Astrocyte of the cerebellum (primary cell): ENCODE measurements at regions not wholly inside any gene's neighbourhood (a gene's known extent, or its start where the extent isn't known, plus 50 kb on each side); places are given as distances from the start of the nearest gene placed in this dataset.

ENCODE experiments used
- DNase-seq: peaks from one replicate; pipeline ENCODE4 v3.0.0-alpha.2; 2011; ENCODE audit warnings: low read depth
- H3K4me3 ChIP-seq: 2 replicates; pipeline ENCODE4 v1.5.1; 2011; ENCODE audit warnings: mild to moderate bottlenecking, low read depth, low read length, moderate library complexity
- in situ Hi-C: cut with HindIII; loops from 2 replicates; pipeline ENCODE4 v1.10.0; 2017; ENCODE audit warnings: low sequenced_read_pairs
- TF ChIP-seq, protein P1 (sequence below): IDR thresholded peaks from 2 replicates; pipeline ENCODE4 v1.5.1; 2012; ENCODE audit warnings: low read length, low read depth, moderate library complexity, mild to moderate bottlenecking; ENCODE audit errors: missing control alignments

DNA sequence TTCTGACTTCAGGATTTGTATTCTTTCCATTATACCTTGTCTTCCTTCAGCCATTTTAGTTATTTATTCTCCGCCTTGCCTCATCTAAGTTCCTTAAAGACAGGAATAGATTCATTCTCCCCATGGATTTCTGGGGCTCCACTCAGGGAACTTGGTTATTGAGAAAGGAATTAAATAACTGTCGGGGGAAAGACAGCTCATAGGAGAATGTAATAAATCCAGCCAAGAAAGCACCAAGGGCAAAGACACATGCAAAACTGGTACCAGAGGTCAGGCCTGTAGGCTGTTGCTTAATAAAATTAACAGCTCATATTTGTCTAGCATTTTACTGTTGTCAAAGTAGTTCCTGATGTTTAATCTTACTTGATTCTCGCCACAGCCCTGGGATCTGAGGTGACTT lies 357.2 kb downstream of the TMEM38B start:
- in situ Hi-C loops = no loop called here
- no peak for DNase-seq
- H3K4me3 ChIP-seq = no peak overlapping the region
- TF ChIP-seq, protein P1, sequence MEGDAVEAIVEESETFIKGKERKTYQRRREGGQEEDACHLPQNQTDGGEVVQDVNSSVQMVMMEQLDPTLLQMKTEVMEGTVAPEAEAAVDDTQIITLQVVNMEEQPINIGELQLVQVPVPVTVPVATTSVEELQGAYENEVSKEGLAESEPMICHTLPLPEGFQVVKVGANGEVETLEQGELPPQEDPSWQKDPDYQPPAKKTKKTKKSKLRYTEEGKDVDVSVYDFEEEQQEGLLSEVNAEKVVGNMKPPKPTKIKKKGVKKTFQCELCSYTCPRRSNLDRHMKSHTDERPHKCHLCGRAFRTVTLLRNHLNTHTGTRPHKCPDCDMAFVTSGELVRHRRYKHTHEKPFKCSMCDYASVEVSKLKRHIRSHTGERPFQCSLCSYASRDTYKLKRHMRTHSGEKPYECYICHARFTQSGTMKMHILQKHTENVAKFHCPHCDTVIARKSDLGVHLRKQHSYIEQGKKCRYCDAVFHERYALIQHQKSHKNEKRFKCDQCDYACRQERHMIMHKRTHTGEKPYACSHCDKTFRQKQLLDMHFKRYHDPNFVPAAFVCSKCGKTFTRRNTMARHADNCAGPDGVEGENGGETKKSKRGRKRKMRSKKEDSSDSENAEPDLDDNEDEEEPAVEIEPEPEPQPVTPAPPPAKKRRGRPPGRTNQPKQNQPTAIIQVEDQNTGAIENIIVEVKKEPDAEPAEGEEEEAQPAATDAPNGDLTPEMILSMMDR = no peak

DNA sequence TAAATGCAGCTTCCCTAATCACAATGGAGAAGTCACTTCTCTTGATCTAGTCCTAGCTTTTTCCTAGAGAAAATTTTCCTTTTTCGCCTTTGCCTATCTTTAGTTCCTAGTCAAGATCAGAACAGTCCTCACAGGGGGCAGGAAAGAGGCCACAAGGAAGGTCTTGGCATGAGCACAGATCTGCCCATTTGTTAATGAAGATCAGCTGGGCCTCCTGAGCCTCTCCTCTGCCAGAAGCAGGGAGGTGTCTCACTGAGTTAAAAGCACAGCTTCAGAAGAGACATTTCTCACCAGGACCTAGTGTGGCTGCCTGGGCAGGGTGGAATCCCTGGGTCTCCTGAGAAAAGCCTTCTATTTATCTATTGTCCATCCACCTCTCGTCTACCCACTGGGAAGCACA lies 357.8 kb downstream of the TMEM38B start:
- no peak overlapping the region for H3K4me3 ChIP-seq
- TF ChIP-seq, protein P1 = no peak
- in situ Hi-C loops = no loop called here
- DNase-seq = no peak

DNA sequence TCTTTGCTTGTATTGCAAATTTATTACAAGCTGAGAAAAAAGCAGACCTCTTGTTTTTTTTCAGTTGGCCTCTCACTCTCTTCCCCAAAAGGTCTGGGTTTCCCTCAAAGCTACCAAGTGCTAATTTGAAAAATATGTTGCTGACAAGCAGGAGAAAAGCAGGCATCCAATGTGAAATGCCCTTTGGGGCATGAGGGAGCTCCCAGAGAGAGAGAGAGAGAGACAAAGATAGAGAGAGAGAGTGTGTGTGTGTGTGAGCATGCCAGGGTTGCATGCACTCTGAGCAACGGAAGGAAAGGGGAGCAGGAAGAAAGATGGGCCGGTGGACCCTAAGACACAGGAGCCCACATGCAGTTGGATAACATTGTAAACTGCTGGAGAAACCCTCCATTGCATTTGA lies 358.4 kb downstream of the TMEM38B start:
- TF ChIP-seq, protein P1 = no peak
- DNase-seq = no peak
- no peak overlapping the region for H3K4me3 ChIP-seq
- in situ Hi-C loops = no loop called here

DNA sequence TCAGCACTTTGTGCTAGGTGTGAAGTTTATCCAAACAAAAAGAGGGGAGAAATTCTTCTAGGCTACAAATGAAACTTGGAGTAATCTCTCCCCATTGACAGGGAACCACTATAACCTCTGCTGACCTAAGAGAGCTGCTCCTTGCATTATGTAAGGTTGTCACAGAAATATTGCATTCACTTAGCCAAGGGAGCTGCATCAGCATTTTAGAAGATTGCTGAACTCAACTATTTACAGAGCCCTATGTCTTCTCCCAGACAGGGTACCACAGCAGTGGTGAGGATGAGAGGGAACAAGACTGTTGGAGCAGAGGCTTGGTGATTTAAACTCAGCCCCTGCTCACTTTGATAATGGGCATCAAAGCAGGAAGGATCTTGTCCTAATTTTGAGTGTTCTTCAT lies 362.0 kb downstream of the TMEM38B start:
- TF ChIP-seq, protein P1 = no peak
- H3K4me3 ChIP-seq = no peak overlapping the region
- in situ Hi-C loops = no loop called here
- no peak for DNase-seq

DNA sequence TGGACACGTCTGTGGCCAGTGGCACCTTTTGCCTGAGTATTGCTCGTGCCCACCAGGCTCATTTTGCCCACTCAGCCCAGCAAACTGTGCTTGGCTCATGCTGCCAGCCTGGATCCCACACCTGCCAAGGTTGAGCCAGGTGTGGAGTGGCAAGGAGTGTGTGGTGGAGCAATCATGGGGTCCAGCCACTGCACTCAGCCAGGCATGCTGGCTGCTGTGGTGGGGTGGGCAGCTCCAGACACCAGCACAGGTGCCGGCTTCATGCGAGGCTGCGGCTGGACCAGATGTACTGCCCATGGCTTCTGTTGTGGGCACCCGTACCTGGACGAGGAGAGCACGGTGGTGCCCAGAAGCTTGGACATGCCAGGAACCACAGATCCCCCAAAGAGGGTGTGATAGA lies 364.1 kb downstream of the TMEM38B start:
- DNase-seq = no peak
- H3K4me3 ChIP-seq = no peak overlapping the region
- in situ Hi-C loops = no loop called here
- TF ChIP-seq, protein P1 = no peak

DNA sequence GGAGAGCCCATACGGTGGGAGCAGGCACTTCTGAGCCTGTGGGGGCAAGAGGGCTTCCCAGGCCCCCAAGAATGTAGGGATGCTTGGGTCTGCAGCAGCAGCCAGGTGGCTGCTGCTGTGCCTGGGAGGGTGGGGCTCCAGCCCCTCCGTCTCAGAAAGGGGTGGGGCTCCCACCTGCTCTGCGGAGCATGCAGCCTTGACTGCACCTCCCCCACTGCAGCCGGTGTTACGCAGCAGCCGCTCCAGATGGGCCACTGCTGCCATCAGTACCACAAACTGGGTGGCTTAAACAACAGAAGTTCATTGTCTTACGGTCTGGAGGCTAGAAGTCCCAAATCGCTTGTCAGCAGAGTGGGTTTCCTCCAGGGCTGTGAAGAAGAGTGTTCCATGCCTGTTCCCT lies 365.5 kb downstream of the TMEM38B start:
- no peak overlapping the region for H3K4me3 ChIP-seq
- in situ Hi-C loops = no loop called here
- TF ChIP-seq, protein P1 = no peak
- no peak for DNase-seq

DNA sequence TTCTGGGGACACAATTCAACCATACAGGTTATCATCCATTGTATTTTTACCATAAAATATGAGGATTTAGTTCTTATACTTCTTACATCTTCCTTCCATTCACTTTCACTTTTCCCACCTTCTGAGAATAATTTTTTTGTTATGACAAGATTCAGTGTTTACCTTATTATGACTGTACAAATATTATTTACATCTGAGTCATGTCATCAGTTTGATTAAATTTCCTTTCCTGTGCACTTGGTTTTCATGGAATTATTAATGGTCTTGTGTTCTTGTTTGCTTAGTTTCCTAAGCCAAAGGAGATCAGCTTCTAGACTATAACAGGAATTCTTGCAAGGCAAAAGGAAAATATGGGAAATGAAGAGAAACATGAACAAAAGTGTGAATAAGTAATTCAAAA lies 366.5 kb downstream of the TMEM38B start:
- TF ChIP-seq, protein P1 = no peak
- in situ Hi-C loops = no loop called here

More for the DNA sequence above, 366.5 kb downstream of the TMEM38B start:
- no peak for DNase-seq
- H3K4me3 ChIP-seq = no peak overlapping the region
